CD4-positive, alpha-beta T cell treated with Interferon gamma for 1 hour (primary cell): ENCODE measurements at regions not wholly inside any gene's neighbourhood (a gene's known extent, or its start where the extent isn't known, plus 50 kb on each side); places are given as distances from the start of the nearest gene placed in this dataset.
"Not testable (repeated sequence)": the region's sequence is repeated elsewhere in the genome, so short reads cannot be mapped to it uniquely, and the experiment has no call there.

Source experiments
- DNase-seq: peaks from one replicate; pipeline ENCODE4 v3.0.0-alpha.2; 2020

- DNase-seq = no peak
Observed at GRCh38 chr10:117804470-117805011, 242.2 kb downstream of the RAB11FIP2 start.

GRCh38 chr10:117805139-117805538 is 241.6 kb downstream of the RAB11FIP2 start:
- DNase-seq = no peak

DNA sequence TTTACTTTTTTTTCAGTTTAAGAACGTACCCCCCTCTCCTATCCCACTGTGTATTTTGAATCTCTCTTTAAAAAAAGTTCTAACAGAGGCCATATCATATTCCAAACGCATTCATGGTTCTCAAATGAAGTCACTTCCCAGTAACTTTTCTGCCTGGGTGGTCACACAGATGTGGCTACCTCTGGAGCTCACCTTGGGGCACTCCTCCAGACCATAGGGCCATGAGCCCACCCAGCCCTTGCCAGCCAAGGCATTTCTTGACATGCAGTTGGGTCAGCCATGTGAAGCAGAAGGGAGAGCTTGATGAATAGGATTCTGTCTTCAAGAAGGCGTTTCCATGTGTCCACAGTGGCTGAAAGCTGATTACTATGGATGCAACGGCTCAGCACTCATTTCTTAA is 239.3 kb downstream of the RAB11FIP2 start:
- DNase-seq = no peak

DNA sequence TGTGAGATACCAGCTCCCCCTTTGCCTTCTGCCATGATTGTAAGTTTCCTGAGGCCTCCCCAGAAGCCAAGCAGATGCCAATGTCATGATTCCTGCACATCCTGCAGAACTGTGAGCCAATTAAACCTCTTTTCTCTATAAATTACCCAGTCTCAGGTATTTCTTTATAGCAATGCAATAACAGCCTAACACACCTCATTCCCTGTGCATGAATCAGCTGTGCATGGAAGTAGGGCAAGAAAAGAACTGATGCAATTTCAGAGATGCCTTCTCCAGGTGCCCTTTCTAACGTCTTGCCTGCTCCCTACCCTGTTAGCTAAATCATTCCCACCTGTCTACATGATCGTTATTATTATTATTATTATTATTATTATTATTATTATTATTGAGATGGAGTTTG is 230.9 kb downstream of the RAB11FIP2 start:
- not testable (repeated sequence) for DNase-seq

- DNase-seq = no peak
Observed at GRCh38 chr10:117817116-117817515, 229.6 kb downstream of the RAB11FIP2 start.

GRCh38 chr10:117818721-117819120 is 228.0 kb downstream of the RAB11FIP2 start:
- DNase-seq = no peak

- no peak for DNase-seq
Observed at GRCh38 chr10:117819304-117819703, 227.4 kb downstream of the RAB11FIP2 start.

- DNase-seq = no peak
Observed at GRCh38 chr10:117823980-117824379, 222.8 kb downstream of the RAB11FIP2 start.

DNA sequence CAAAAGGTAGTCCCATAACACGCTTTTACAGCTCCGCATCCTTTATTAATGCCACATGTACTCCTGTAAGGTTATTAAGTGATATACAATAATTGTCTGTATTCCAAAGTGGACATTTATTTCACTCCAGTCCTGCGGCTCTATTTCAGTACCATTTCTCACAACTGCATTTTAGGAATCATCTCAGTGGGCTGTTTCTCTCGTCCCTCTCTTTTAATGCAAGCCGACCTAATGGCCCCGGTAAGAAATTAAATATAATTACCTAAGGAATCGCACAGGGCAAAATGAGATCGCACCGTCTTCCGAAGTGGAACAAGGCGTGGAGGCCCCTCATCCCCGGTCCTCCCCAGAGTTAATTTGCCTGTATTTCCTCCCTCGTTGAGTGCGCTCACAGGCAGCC is 216.5 kb downstream of the RAB11FIP2 start:
- DNase-seq = no peak

DNA sequence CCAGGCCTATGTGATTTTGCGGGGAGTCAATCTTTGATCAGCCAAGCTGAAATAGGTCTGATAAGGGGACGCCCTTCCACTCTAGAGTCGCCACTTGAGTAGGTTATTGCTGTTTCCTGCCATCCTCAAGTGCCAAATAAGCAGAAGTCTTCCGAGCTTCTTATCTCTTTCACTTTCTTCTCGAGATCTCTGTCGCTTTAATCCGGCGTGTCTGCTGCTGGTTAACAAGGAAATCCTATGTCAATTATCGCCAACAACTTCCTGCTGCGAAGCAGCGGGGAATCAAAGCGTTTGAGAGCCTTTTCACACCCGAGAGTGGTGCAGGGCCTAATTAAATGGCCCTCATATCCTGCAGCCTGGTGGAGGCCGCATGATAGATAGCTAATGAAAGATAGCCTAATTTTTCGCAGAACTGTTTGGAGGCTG is 215.9 kb downstream of the RAB11FIP2 start:
- DNase-seq = peak; percentile 0

DNA sequence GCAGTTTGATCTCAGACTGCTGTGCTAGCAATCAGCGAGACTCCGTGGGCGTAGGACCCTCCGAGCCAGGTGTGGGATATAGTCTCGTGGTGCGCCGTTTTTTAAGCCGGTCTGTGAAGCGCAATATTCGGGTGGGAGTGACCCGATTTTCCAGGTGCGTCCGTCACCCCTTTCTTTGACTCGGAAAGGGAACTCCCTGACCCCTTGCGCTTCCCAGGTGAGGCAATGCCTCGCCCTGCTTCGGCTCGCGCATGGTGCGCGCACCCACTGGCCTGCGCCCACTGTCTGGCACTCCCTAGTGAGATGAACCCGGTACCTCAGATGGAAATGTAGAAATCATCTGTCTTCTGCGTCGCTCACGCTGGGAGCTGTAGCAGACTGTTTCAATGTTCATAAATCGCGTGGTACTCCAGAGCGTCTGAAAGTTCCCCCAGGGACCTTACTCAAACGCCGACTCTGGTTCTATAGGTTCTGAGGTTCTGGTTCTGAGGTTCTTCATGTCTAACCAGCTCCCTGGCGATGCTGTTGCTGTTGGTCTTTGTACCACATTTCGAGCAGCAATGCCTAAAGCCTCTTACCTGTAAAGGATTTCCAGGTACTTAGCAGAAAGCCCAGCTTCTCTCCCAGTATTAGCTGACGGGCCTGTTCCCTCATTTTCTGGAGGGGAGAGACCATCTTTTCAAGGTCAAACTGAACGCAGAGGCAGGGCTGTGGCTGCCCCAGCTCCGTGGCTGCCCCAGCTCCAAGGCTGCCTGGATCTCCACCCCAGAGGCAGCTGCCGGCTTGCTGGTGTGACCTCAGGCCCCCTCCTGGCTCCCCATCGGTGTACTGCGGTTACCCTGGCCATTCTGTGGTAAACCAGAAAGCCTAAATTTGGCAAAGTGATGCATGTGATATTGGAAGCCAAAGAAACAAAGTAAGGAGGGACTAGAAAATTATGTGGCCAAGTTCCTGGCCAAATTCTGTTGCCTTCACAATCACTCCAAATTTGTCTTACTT is 207.9 kb downstream of the RAB11FIP2 start:
- not testable (repeated sequence) for DNase-seq

- DNase-seq = not testable (repeated sequence)
Observed at GRCh38 chr10:117856426-117856825, 190.3 kb downstream of the RAB11FIP2 start.

- no peak for DNase-seq
Observed at GRCh38 chr10:117860135-117860534, 186.6 kb downstream of the RAB11FIP2 start.

- DNase-seq = no peak
Observed at GRCh38 chr10:117860823-117861222, 185.9 kb downstream of the RAB11FIP2 start.

GRCh38 chr10:117861329-117861728 is 185.4 kb downstream of the RAB11FIP2 start:
- DNase-seq = no peak

- no peak for DNase-seq
Observed at GRCh38 chr10:117863771-117864170, 183.0 kb downstream of the RAB11FIP2 start.

- no peak for DNase-seq
Observed at GRCh38 chr10:117865945-117866344, 180.8 kb downstream of the RAB11FIP2 start.

- no peak for DNase-seq
Observed at GRCh38 chr10:117868151-117868550, 178.6 kb downstream of the RAB11FIP2 start.

- no peak for DNase-seq
Observed at GRCh38 chr10:117875793-117876192, 170.9 kb downstream of the RAB11FIP2 start.

- no peak for DNase-seq
Observed at GRCh38 chr10:117876210-117876609, 170.5 kb downstream of the RAB11FIP2 start.

DNA sequence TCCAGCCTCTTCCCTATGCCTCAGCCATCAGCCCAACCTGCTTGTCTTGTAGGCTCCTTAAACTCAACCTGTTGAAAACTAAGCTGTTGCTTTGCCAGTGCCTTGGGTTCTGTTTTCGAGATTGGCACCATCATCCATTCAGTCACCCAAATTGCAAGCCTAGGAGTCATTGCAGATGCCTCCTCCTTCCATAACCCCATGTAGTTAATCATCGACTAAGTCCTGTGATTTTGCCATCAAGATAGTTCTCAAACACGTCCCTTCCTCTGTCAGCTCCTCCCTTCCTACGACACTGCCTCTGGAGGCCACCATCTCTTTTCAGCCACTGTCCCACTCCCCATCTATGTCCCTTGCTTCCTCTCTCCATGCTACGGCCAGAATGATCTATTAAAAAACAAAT is 168.1 kb downstream of the RAB11FIP2 start:
- DNase-seq = no peak

- no peak for DNase-seq
Observed at GRCh38 chr10:117884093-117884492, 162.6 kb downstream of the RAB11FIP2 start.

- DNase-seq = no peak
Observed at GRCh38 chr10:117884592-117884991, 162.1 kb downstream of the RAB11FIP2 start.

GRCh38 chr10:117885206-117885829 is 161.4 kb downstream of the RAB11FIP2 start:
- no peak for DNase-seq
